ENCODE measurements at regions not wholly inside any gene's neighbourhood (a gene's known extent, or its start where the extent isn't known, plus 50 kb on each side); places are given as distances from the start of the nearest gene placed in this dataset.

DNA sequence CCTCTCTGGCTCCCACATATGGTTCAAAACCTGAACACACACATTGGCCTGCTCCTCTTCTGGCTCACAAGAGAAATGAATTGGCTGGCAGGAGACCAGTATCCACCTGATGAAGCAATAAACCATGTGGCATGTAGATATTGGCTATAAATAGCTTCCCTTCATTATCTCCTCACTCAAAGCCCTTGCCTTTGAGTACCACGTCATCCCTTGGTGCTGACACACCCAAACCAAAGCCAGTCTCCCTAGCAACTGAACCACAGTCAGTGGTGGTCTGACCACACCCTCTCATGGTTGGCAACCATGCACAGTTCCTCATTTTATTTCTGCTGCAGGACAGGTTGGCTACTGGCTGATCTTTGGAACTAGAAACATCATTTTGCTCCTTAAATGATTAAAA, 98.8 kb downstream of the ZNF621 start:
- H4K20me1 ChIP-seq (ENCODE audit: insufficient read depth, low read length), result no peaks in the 10 kb centered on the region
- H3K79me2 ChIP-seq (ENCODE audit: insufficient read depth, low read length), result no peaks in the 10 kb centered on the region
- H3K9me3 ChIP-seq (replicated peaks in 1 of 2; ENCODE audit: control insufficient read depth in 1 of 2, insufficient read depth in 1 of 2, low read length in 2 of 2), result peaks cover 16 to 26% of the 10 kb centered on the region in 2 donors
- WGBS (ENCODE audit: insufficient coverage), result 0% methylated on average over 1 of the region's 1 CpG
- peaks cover 3% of the 10 kb centered on the region for H3K4me1 Mint-ChIP-seq
- no peaks in the 10 kb centered on the region for H3K36me3 ChIP-seq (replicated peaks in 1 of 2; ENCODE audit: control insufficient read depth in 1 of 2, insufficient read depth in 2 of 2, low read length in 2 of 2)
- H3K4me1 ChIP-seq (ENCODE audit: control insufficient read depth in 1 of 2, insufficient read depth in 2 of 2, low read length in 2 of 2), result peaks cover 9 to 12% of the 10 kb centered on the region in 2 donors
- H2AFZ ChIP-seq (ENCODE audit: insufficient read depth, low read depth, low read length, poor library complexity, severe bottlenecking), result no peak overlapping the region
- intact Hi-C loops (cut with micrococcal nuclease), result no loop called here
- no peaks in the 10 kb centered on the region for H3K36me3 Mint-ChIP-seq
- no peaks in the 10 kb centered on the region for H3K27me3 ChIP-seq (ENCODE audit: control insufficient read depth in 2 of 2, insufficient read depth in 2 of 2, low read length in 2 of 2)
- peak overlapping the region in 1 of 3 experiments; percentile 12 for H3K4me3 ChIP-seq (replicated peaks in 1 of 3; ENCODE audit: low read depth in 2 of 3, low read length in 3 of 3)
- TF ChIP-seq, protein P1, sequence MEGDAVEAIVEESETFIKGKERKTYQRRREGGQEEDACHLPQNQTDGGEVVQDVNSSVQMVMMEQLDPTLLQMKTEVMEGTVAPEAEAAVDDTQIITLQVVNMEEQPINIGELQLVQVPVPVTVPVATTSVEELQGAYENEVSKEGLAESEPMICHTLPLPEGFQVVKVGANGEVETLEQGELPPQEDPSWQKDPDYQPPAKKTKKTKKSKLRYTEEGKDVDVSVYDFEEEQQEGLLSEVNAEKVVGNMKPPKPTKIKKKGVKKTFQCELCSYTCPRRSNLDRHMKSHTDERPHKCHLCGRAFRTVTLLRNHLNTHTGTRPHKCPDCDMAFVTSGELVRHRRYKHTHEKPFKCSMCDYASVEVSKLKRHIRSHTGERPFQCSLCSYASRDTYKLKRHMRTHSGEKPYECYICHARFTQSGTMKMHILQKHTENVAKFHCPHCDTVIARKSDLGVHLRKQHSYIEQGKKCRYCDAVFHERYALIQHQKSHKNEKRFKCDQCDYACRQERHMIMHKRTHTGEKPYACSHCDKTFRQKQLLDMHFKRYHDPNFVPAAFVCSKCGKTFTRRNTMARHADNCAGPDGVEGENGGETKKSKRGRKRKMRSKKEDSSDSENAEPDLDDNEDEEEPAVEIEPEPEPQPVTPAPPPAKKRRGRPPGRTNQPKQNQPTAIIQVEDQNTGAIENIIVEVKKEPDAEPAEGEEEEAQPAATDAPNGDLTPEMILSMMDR (IDR thresholded peaks at IDR 0.05), result no peak
- peaks cover 3 to 20% (median 13%) of the 10 kb centered on the region in 7 donors for H3K9me3 Mint-ChIP-seq
- no peak overlapping the region for H3K9ac ChIP-seq (ENCODE audit: insufficient read depth, low read length, poor library complexity, severe bottlenecking)
- no peak overlapping the region for H3K4me2 ChIP-seq (replicated peaks; ENCODE audit: extremely low read depth, low read length, poor library complexity, severe bottlenecking)
- H3K27me3 Mint-ChIP-seq (ENCODE audit: low read depth in 3 of 3), result peaks cover 0 to 4% (median 0%) of the 10 kb centered on the region in 3 donors
- DNase-seq, result peak; percentile 77 to 85 (median 82)
- peak overlapping the region in 1 of 2 donors; percentile 56 for H3K27ac ChIP-seq (ENCODE audit: low read depth in 1 of 2, low read length in 2 of 2)
- H3K4me3 Mint-ChIP-seq, result no peak overlapping the region
- no peak overlapping the region for H3K27ac Mint-ChIP-seq

DNA sequence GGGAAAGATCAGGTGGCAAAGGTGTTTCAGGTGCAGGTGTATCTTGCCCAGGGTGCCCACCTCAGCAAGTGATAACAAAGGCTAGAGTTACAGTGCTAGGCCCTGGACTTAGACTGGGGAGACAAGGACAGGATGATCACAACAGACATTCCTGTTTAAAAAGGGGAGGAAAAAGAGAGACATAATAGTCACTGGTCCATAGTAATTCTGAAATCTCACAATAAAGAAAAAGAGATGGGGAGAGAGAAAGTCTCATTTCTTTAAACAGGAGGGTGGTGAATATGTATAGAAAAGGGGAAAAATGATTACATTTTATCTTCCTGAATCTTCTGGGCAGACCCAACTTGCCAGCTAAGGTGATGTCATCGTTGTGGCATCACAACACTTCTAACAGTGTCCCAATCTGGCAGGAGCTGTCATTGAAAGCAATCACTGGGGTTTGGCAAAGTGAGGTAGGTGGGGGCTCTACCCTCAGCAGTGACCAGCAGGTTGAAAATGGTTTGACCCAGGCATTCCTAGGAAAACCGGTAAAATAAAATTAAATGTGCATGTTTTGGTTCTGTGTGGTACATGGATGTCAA, 99.5 kb downstream of the ZNF621 start:
- Histone ChIP-seq H3K9me3 (replicated peaks in 1 of 2; ENCODE audit: control insufficient read depth in 1 of 2, insufficient read depth in 1 of 2, low read length in 2 of 2) (peaks cover 22 to 30% of the 10 kb centered on the region in 2 donors), H3K4me3 (replicated peaks in 1 of 3; ENCODE audit: low read depth in 2 of 3, low read length in 3 of 3) (peak overlapping the region in 1 of 3 experiments; percentile 12), H3K36me3 (replicated peaks in 1 of 2; ENCODE audit: control insufficient read depth in 1 of 2, insufficient read depth in 2 of 2, low read length in 2 of 2) (no peaks in the 10 kb centered on the region), H3K79me2 (ENCODE audit: insufficient read depth, low read length) (no peaks in the 10 kb centered on the region), H2AFZ (ENCODE audit: insufficient read depth, low read depth, low read length, poor library complexity, severe bottlenecking) (no peak overlapping the region), H4K20me1 (ENCODE audit: insufficient read depth, low read length) (no peaks in the 10 kb centered on the region), H3K27ac (ENCODE audit: low read depth in 1 of 2, low read length in 2 of 2) (peak overlapping the region in 1 of 2 donors; percentile 56), H3K9ac (ENCODE audit: insufficient read depth, low read length, poor library complexity, severe bottlenecking) (no peak overlapping the region), H3K4me2 (replicated peaks; ENCODE audit: extremely low read depth, low read length, poor library complexity, severe bottlenecking) (no peak overlapping the region), H3K27me3 (ENCODE audit: control insufficient read depth in 2 of 2, insufficient read depth in 2 of 2, low read length in 2 of 2) (no peaks in the 10 kb centered on the region), H3K4me1 (ENCODE audit: control insufficient read depth in 1 of 2, insufficient read depth in 2 of 2, low read length in 2 of 2) (peaks cover 9 to 12% of the 10 kb centered on the region in 2 donors)
- Mint-ChIP-seq H3K27me3 (ENCODE audit: low read depth in 3 of 3) (peaks cover 0 to 4% (median 2%) of the 10 kb centered on the region in 3 donors), H3K27ac (no peak overlapping the region), H3K9me3 (peaks cover 9 to 26% (median 18%) of the 10 kb centered on the region in 7 donors), H3K36me3 (no peaks in the 10 kb centered on the region), H3K4me3 (no peak overlapping the region), H3K4me1 (peaks cover 3% of the 10 kb centered on the region)
- intact Hi-C loops (cut with micrococcal nuclease), result no loop called here
- peak; percentile 23 to 47 (median 34) for DNase-seq
- no CpG with 5 or more reads among the region's 2 CpGs for WGBS (ENCODE audit: insufficient coverage)
- TF ChIP-seq, protein P1 (IDR thresholded peaks at IDR 0.05), result no peak

All from CD14-positive monocyte (primary cell).